ENCODE measurements at regions not wholly inside any gene's neighbourhood (a gene's known extent, or its start where the extent isn't known, plus 50 kb on each side); places are given as distances from the start of the nearest gene placed in this dataset.

GRCh38 chr14:106390401-106390800, 864.0 kb downstream of the TMEM121 start:
- TF ChIP-seq POLR2AphosphoS5 (IDR thresholded peaks at IDR 0.05; ENCODE audit: insufficient read depth, low read depth, low read length): no peak
- no peak for TF ChIP-seq CTCF (IDR thresholded peaks at IDR 0.05; ENCODE audit: extremely low read depth in 1 of 2, insufficient read depth in 1 of 2, low read depth in 1 of 2, low read length in 2 of 2)
- TF ChIP-seq MAX (IDR thresholded peaks at IDR 0.05; ENCODE audit: insufficient read depth, insufficient read length): no peak
- TF ChIP-seq MYC (IDR thresholded peaks at IDR 0.05; ENCODE audit: low read depth, low read length): no peak
- TF ChIP-seq EZH2 (IDR thresholded peaks at IDR 0.05; ENCODE audit: borderline replicate concordance, low read depth, low read length, severe bottlenecking): no peak

Data from endothelial cell of umbilical vein (primary cell).